Omental fat pad (tissue), 3 donors: ENCODE measurements at regions not wholly inside any gene's neighbourhood (a gene's known extent, or its start where the extent isn't known, plus 50 kb on each side); places are given as distances from the start of the nearest gene placed in this dataset.

Experiments used
- ATAC-seq: fragments of 150-250 bp; one replicate; pipeline ENCODE4 v1.9.1; 2016; ENCODE audit warnings: mild to moderate bottlenecking, moderate library complexity; ENCODE audit not compliant: low FRiP score
- DNase-seq: peaks from one replicate; pipeline ENCODE4 v3.0.0-alpha.2; 2019; ENCODE audit warnings: low spot score
- CTCF ChIP-seq, 3 donors: fragments of 450-650 bp; IDR thresholded peaks; one replicate each; pipeline ENCODE4 v1.5.1; 2016 to 2017; ENCODE audit warnings: antibody characterized with exemption in 3 of 3, mild to moderate bottlenecking in 3 of 3, moderate library complexity in 2 of 3

- TF ChIP-seq CTCF (IDR thresholded peaks at IDR 0.05) = no peak
- DNase-seq (no peak), ATAC-seq (no peak)
Measured at GRCh38 chr2:59250307-59250677, 1009.2 kb upstream of the FANCL start.

- DNase-seq = no peak
- no peak for TF ChIP-seq CTCF (IDR thresholded peaks at IDR 0.05)
- no peak for ATAC-seq
Measured at GRCh38 chr2:59249441-59250306, 1008.5 kb upstream of the FANCL start.

GRCh38 chr2:59239146-59239545 lies 998.0 kb upstream of the FANCL start:
- ATAC-seq = no peak
- no peak for DNase-seq
- no peak for TF ChIP-seq CTCF (IDR thresholded peaks at IDR 0.05)

GRCh38 chr2:59237311-59237710 lies 996.2 kb upstream of the FANCL start:
- no peak for DNase-seq
- TF ChIP-seq CTCF (IDR thresholded peaks at IDR 0.05) = no peak
- ATAC-seq = no peak

- no peak for TF ChIP-seq CTCF (IDR thresholded peaks at IDR 0.05)
- no peak for ATAC-seq
- DNase-seq = no peak
Measured at GRCh38 chr2:59236723-59237122, 995.6 kb upstream of the FANCL start.

- no peak for DNase-seq
- TF ChIP-seq CTCF (IDR thresholded peaks at IDR 0.05) = no peak
- ATAC-seq = no peak
Measured at GRCh38 chr2:59233920-59234319, 992.8 kb upstream of the FANCL start.

- no peak for TF ChIP-seq CTCF (IDR thresholded peaks at IDR 0.05)
- DNase-seq (no peak), ATAC-seq (no peak)
Measured at GRCh38 chr2:59233448-59233847, 992.3 kb upstream of the FANCL start.
